ENCODE measurements at regions not wholly inside any gene's neighbourhood (a gene's known extent, or its start where the extent isn't known, plus 50 kb on each side); places are given as distances from the start of the nearest gene placed in this dataset.
"Not testable (repeated sequence)": the region's sequence is repeated elsewhere in the genome, so short reads cannot be mapped to it uniquely, and the experiment has no call there.

- no peak for ATAC-seq
Observed at GRCh38 chr11:103584021-103584420, 452.4 kb upstream of the DDI1 start.

GRCh38 chr11:103584720-103585119 lies 451.7 kb upstream of the DDI1 start:
- ATAC-seq (no peak), DNase-seq (ENCODE audit: low spot score) (no peak)

More at GRCh38 chr11:103584021-103584420, 452.4 kb upstream of the DDI1 start:
- DNase-seq (ENCODE audit: low spot score): no peak

GRCh38 chr11:103585401-103585800 lies 451.0 kb upstream of the DDI1 start:
- no peak for DNase-seq (ENCODE audit: low spot score)
- no peak for ATAC-seq

DNA sequence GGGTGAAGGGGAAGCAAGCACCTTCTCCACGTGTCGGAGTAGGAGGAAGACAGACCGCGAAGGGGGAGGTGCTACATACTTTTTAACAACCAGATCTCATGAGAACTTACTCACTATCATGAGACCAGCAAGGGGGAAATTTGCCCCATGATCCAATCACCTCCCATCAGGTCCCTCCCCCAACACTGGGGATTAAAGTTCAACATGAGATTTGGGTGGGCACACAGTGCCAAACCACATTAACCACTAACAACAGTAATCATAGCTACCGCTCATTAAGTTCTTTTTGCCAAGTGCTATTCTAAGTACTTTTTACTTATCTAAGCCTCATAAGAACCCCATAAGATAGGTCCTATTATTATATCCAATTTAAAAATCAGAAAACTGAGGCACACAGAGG lies 450.5 kb upstream of the DDI1 start:
- no peak for ATAC-seq
- DNase-seq (ENCODE audit: low spot score): no peak

- no peak for DNase-seq (ENCODE audit: low spot score)
- ATAC-seq: no peak
Observed at GRCh38 chr11:103586756-103587155, 449.7 kb upstream of the DDI1 start.

GRCh38 chr11:103587901-103588788 lies 448.3 kb upstream of the DDI1 start:
- ATAC-seq (no peak), DNase-seq (ENCODE audit: low spot score) (no peak)

GRCh38 chr11:103591554-103591953 lies 444.9 kb upstream of the DDI1 start:
- DNase-seq (ENCODE audit: low spot score): no peak
- ATAC-seq: no peak

GRCh38 chr11:103594283-103594682 lies 442.2 kb upstream of the DDI1 start:
- ATAC-seq (no peak), DNase-seq (ENCODE audit: low spot score) (no peak)

GRCh38 chr11:103596315-103596714 lies 440.1 kb upstream of the DDI1 start:
- DNase-seq (ENCODE audit: low spot score) (no peak), ATAC-seq (no peak)

DNA sequence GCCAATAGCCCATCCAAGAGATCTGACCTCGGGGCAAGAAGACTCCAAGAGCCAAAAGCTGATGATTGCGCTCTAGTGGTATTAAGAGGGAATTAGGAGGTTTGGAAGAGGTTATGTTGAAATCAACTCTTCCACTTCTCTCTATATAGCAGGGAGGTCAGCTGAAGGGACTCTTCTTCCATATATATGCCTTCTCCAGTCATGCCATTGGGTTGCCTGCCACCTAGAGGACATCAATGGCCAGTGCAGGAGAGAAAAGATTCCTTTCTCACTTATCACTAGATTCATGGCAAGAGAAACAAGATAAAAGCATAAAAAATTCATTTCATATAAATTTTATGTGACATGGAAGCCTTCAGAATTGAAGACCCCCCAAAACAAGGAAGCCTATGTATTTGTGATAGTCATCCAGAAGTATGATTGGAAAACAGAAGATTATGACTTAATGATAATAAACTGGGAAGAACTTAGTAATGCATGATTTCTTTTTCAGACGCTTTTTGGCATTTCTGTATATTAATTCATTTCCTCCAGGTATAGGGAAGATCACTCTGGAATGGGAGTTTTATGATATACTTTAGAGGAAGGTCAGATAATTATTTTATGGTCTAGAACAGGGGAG lies 435.1 kb upstream of the DDI1 start:
- DNase-seq (ENCODE audit: low spot score): no peak
- ATAC-seq: peak; percentile 88

GRCh38 chr11:103602840-103603239 lies 433.6 kb upstream of the DDI1 start:
- ATAC-seq: no peak
- DNase-seq (ENCODE audit: low spot score): no peak

GRCh38 chr11:103604310-103604709 lies 432.1 kb upstream of the DDI1 start:
- no peak for ATAC-seq
- no peak for DNase-seq (ENCODE audit: low spot score)

GRCh38 chr11:103608566-103608965 lies 427.9 kb upstream of the DDI1 start:
- ATAC-seq: no peak
- no peak for DNase-seq (ENCODE audit: low spot score)

- DNase-seq (ENCODE audit: low spot score) (no peak), ATAC-seq (no peak)
Observed at GRCh38 chr11:103609117-103610066, 427.0 kb upstream of the DDI1 start.

DNA sequence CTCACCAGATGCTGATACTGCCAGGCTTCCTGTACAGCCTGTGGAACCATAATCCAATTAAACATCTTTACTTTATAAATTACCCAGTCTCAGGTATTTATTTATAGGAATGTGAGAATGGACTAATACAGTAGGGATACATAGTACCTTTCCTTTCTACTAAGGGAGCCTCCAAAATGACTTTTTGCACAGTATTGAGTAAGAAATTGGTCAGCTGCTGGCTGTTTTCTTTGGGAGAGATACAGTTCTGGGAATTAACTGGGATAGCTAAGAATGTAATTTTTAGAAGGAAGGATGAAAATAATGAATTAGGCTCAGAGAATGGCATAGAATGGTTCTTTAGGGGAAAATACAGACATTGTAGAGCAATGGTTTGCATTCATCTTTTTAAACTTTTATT lies 426.0 kb upstream of the DDI1 start:
- no peak for DNase-seq (ENCODE audit: low spot score)
- no peak for ATAC-seq

- not testable (repeated sequence) for DNase-seq (ENCODE audit: low spot score); ATAC-seq
Observed at GRCh38 chr11:103611526-103612260, 424.7 kb upstream of the DDI1 start.

DNA sequence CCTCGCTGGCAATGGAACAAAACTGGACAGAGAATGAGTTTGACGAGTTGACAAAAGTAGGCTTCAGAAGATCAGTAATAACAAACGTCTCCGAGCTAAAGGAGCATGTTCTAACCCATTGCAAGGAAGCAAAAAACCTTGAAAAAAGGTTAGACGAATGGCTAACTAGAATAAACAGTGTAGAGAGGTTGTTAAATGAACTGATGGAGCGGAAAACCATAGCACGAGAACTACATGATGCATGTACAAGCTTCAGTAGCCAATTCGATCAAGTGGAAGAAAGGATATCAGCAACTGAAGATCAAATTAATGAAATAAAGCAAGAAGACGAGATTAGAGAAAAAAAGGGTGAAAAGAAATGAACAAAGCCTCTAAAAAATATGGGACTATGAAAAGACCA lies 424.0 kb upstream of the DDI1 start:
- DNase-seq (ENCODE audit: low spot score); ATAC-seq: not testable (repeated sequence)

DNA sequence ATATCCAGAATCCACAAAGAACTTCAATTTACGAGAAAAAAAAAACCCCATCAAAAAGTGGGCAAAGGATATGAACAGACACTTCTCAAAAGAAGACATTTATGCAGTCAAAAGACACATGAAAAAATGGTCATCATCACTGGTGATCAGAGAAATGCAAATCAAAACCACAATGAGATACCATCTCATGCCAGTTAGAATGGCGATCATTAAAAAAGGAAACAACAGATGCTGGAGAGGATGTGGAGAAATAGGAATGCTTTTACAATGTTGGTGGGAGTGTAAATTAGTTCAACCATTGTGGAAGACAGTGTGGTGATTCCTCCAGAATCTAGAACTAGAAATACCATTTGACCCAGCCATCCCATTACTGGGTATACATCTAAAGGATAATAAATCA lies 419.9 kb upstream of the DDI1 start:
- not testable (repeated sequence) for ATAC-seq; DNase-seq (ENCODE audit: low spot score)

- DNase-seq (ENCODE audit: low spot score) (no peak), ATAC-seq (no peak)
Observed at GRCh38 chr11:103618528-103618927, 417.9 kb upstream of the DDI1 start.

- ATAC-seq (no peak), DNase-seq (ENCODE audit: low spot score) (no peak)
Observed at GRCh38 chr11:103619480-103619879, 417.0 kb upstream of the DDI1 start.

GRCh38 chr11:103619938-103620337 lies 416.5 kb upstream of the DDI1 start:
- ATAC-seq: no peak
- DNase-seq (ENCODE audit: low spot score): no peak

Measured in left lobe of liver (tissue), 2 donors.